CD4-positive, alpha-beta T cell (primary cell): ENCODE measurements at regions not wholly inside any gene's neighbourhood (a gene's known extent, or its start where the extent isn't known, plus 50 kb on each side); places are given as distances from the start of the nearest gene placed in this dataset.

Experiments used
- ATAC-seq: fragments of 200-7000 bp; cut with Tn5 transposase; one replicate; pipeline ENCODE4 v1.10.0; 2022; ENCODE audit warnings: mild to moderate bottlenecking; ENCODE audit not compliant: poor library complexity
- CTCF ChIA-PET: fragments of 350-600 bp; sonication (Branson Sonifier 250); formaldehyde crosslinking; loops from one replicate; lab custom pipeline; 2021; ENCODE audit warnings: antibody characterized with exemption, inconsistent platforms; lab: Charles Lee
- POLR2A ChIA-PET: fragments of 350-600 bp; sonication (Branson Sonifier 250); formaldehyde crosslinking; loops from one replicate; lab custom pipeline; 2021; ENCODE audit warnings: antibody characterized with exemption, inconsistent platforms; lab: Charles Lee
- DNase-seq, 14 experiments: peaks; one replicate each; pipeline ENCODE4 v3.0.0-alpha.2; 2013 to 2020; ENCODE audit warnings: mixed read lengths in 2 of 14
- H3K27ac ChIP-seq, 2 donors: one replicate each; pipeline versions ENCODE4 v1.5.1 to v1.7.0; 2013; ENCODE audit warnings: low read length in 2 of 2, low read depth in 1 of 2, mild to moderate bottlenecking in 1 of 2
- H3K27me3 ChIP-seq, 2 experiments: 1 replicate in 1 of 2; 2 replicates in 1 of 2; pipeline versions ENCODE4 v1.6.1 to v1.7.0; 2013; ENCODE audit warnings: low read length in 2 of 2, control low read depth in 1 of 2, mild to moderate bottlenecking in 1 of 2, moderate library complexity in 1 of 2; ENCODE audit not compliant: insufficient read depth in 2 of 2, control insufficient read depth in 1 of 2
- H3K36me3 ChIP-seq: one replicate; pipeline ENCODE4 v1.6.1; 2013; ENCODE audit warnings: low read length, control low read depth; ENCODE audit not compliant: insufficient read depth
- H3K4me1 ChIP-seq: one replicate; pipeline ENCODE4 v1.6.1; 2013; ENCODE audit warnings: low read length, control low read depth; ENCODE audit not compliant: insufficient read depth
- H3K4me3 ChIP-seq: one replicate; pipeline ENCODE4 v1.5.1; 2013; ENCODE audit warnings: mild to moderate bottlenecking, low read length, moderate library complexity
- H3K9me3 ChIP-seq, 2 experiments: 1 replicate in 1 of 2; 2 replicates in 1 of 2; pipeline versions ENCODE4 v1.6.1 to v1.7.0; 2013; ENCODE audit warnings: low read length in 2 of 2, mild to moderate bottlenecking in 2 of 2, control low read depth in 1 of 2, moderate library complexity in 1 of 2; ENCODE audit not compliant: control insufficient read depth in 1 of 2, insufficient read depth in 1 of 2
- H3K27ac Mint-ChIP-seq: one replicate; pipeline ENCODE4 v1.8.0; 2020; ENCODE audit warnings: mixed read lengths
- H3K27me3 Mint-ChIP-seq: one replicate; pipeline ENCODE4 v1.8.0; 2021; ENCODE audit warnings: mixed read lengths
- H3K36me3 Mint-ChIP-seq: one replicate; pipeline ENCODE4 v1.8.0; 2021; ENCODE audit warnings: low read depth, mixed read lengths
- H3K4me1 Mint-ChIP-seq: one replicate; pipeline ENCODE4 v1.8.0; 2021; ENCODE audit warnings: low read depth, mixed read lengths
- H3K4me3 Mint-ChIP-seq: one replicate; pipeline ENCODE4 v1.8.0; 2020; ENCODE audit warnings: mild to moderate bottlenecking, mixed read lengths
- H3K9me3 Mint-ChIP-seq: one replicate; pipeline ENCODE4 v1.8.0; 2020; ENCODE audit warnings: mixed read lengths
- CTCF ChIP-seq: fragments of 200-600 bp; IDR thresholded peaks from one replicate; pipeline ENCODE4 v1.8.0; 2022; ENCODE audit warnings: antibody characterized with exemption, mild to moderate bottlenecking
- intact Hi-C, 2 experiments: fragments of 100-400 bp; cut with DNase I in 1 of 2; cut with micrococcal nuclease in 1 of 2; formaldehyde crosslinking; loops; one replicate each; pipeline versions ENCODE4 v1.15.1 to v1.9.0; 2023 to 2025; cut with DNase I, micrococcal nuclease

DNA sequence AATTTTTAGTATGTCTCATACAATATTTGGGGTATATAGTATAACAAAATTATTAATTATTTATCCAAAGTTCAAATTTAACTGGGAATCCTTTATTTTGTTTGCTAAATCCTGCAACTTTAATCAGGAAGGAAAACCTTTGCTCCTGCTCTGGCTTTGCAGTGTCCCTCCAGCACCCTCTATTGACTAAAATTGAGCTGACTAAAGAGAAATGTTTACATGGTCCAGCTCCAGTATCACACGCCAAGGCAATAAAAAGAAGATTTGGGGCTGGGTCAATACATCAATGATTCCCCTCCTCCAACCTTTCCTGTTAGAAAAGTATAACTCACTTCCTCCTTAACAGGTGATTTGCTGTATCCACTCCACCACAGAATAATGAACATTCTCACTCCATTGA, 153.0 kb upstream of the LRRC4C start:
- ATAC-seq, result no peak
- ChIA-PET CTCF (no interaction called here), POLR2A (no interaction called here)
- no peaks in the 10 kb centered on the region for H3K9me3 ChIP-seq
- intact Hi-C loops, result no loop called here
- H3K27ac Mint-ChIP-seq, result no peak overlapping the region
- H3K4me3 ChIP-seq, result no peak overlapping the region
- H3K36me3 ChIP-seq, result no peaks in the 10 kb centered on the region
- peaks cover 23% of the 10 kb centered on the region for H3K9me3 Mint-ChIP-seq
- no peak for TF ChIP-seq CTCF
- H3K27me3 ChIP-seq, result no peaks in the 10 kb centered on the region
- no peaks in the 10 kb centered on the region for H3K27me3 Mint-ChIP-seq
- no peaks in the 10 kb centered on the region for H3K4me1 Mint-ChIP-seq
- H3K4me1 ChIP-seq, result no peaks in the 10 kb centered on the region
- no peak overlapping the region for H3K4me3 Mint-ChIP-seq
- H3K27ac ChIP-seq, result no peak overlapping the region
- H3K36me3 Mint-ChIP-seq, result no peaks in the 10 kb centered on the region
- no peak for DNase-seq

GRCh38 chr11:41613326-41613725, 153.9 kb upstream of the LRRC4C start:
- no peak overlapping the region for H3K27ac ChIP-seq
- ChIA-PET CTCF (no interaction called here), POLR2A (no interaction called here)
- ATAC-seq, result no peak
- Mint-ChIP-seq H3K27me3 (no peaks in the 10 kb centered on the region), H3K4me3 (no peak overlapping the region), H3K9me3 (peaks cover 23% of the 10 kb centered on the region), H3K36me3 (no peaks in the 10 kb centered on the region), H3K27ac (no peak overlapping the region), H3K4me1 (no peaks in the 10 kb centered on the region)
- TF ChIP-seq CTCF, result no peak
- H3K4me1 ChIP-seq, result no peaks in the 10 kb centered on the region
- H3K36me3 ChIP-seq, result no peaks in the 10 kb centered on the region
- H3K4me3 ChIP-seq, result no peak overlapping the region
- intact Hi-C loops, result no loop called here
- H3K9me3 ChIP-seq, result peaks cover 0 to under 1% of the 10 kb centered on the region in 2 experiments
- no peaks in the 10 kb centered on the region for H3K27me3 ChIP-seq
- DNase-seq, result no peak

- no peak for TF ChIP-seq CTCF
- intact Hi-C loops, result no loop called here
- H3K36me3 ChIP-seq, result no peaks in the 10 kb centered on the region
- H3K27me3 Mint-ChIP-seq, result no peaks in the 10 kb centered on the region
- no peaks in the 10 kb centered on the region for H3K4me1 ChIP-seq
- ChIA-PET CTCF (no interaction called here), POLR2A (no interaction called here)
- H3K4me1 Mint-ChIP-seq, result no peaks in the 10 kb centered on the region
- DNase-seq, result no peak
- H3K9me3 ChIP-seq, result peaks cover 12 to 19% of the 10 kb centered on the region in 2 experiments
- H3K27ac Mint-ChIP-seq, result no peak overlapping the region
- no peaks in the 10 kb centered on the region for H3K36me3 Mint-ChIP-seq
- H3K27ac ChIP-seq, result no peak overlapping the region
- no peak for ATAC-seq
- H3K27me3 ChIP-seq, result no peaks in the 10 kb centered on the region
- no peak overlapping the region for H3K4me3 Mint-ChIP-seq
- peaks cover 29% of the 10 kb centered on the region for H3K9me3 Mint-ChIP-seq
- no peak overlapping the region for H3K4me3 ChIP-seq
Measured at GRCh38 chr11:41622707-41623359, 163.4 kb upstream of the LRRC4C start.
